ENCODE measurements at regions not wholly inside any gene's neighbourhood (a gene's known extent, or its start where the extent isn't known, plus 50 kb on each side); places are given as distances from the start of the nearest gene placed in this dataset.

DNA sequence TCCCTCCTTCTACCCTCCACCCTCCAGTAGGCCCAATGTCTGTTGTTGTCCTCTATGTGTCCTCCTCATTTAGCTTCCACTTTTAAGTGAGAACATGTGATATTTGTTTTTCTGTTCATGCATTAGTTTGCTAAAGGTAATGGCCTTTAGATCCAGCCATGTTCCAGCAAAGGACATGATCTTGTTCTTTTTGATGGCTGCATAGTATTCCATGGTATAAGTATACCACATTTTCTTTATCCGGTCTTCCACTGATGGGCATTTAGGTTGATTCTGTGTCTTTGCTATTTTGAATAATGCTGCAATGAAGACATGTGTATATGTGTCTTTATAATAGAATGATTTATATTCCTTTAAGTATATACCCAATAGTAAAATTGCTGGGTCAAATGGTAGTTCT lies 232.5 kb upstream of the PRR16 start:
- TF ChIP-seq POLR2A (IDR thresholded peaks at IDR 0.05; ENCODE audit: extremely low read depth, insufficient read length) = no peak
- no peak for TF ChIP-seq MYC (IDR thresholded peaks at IDR 0.05; ENCODE audit: low read depth, low read length)
- TF ChIP-seq, protein P1, sequence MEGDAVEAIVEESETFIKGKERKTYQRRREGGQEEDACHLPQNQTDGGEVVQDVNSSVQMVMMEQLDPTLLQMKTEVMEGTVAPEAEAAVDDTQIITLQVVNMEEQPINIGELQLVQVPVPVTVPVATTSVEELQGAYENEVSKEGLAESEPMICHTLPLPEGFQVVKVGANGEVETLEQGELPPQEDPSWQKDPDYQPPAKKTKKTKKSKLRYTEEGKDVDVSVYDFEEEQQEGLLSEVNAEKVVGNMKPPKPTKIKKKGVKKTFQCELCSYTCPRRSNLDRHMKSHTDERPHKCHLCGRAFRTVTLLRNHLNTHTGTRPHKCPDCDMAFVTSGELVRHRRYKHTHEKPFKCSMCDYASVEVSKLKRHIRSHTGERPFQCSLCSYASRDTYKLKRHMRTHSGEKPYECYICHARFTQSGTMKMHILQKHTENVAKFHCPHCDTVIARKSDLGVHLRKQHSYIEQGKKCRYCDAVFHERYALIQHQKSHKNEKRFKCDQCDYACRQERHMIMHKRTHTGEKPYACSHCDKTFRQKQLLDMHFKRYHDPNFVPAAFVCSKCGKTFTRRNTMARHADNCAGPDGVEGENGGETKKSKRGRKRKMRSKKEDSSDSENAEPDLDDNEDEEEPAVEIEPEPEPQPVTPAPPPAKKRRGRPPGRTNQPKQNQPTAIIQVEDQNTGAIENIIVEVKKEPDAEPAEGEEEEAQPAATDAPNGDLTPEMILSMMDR (IDR thresholded peaks at IDR 0.05; ENCODE audit: low read depth, low read length) = no peak
- TF ChIP-seq, protein P2, sequence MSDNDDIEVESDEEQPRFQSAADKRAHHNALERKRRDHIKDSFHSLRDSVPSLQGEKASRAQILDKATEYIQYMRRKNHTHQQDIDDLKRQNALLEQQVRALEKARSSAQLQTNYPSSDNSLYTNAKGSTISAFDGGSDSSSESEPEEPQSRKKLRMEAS (IDR thresholded peaks at IDR 0.05; ENCODE audit: low read depth, low read length) = no peak
- H3K4me3 ChIP-seq (ENCODE audit: low read depth, low read length) = no peak overlapping the region
- DNase-seq (ENCODE audit: low read depth) = no peak

DNA sequence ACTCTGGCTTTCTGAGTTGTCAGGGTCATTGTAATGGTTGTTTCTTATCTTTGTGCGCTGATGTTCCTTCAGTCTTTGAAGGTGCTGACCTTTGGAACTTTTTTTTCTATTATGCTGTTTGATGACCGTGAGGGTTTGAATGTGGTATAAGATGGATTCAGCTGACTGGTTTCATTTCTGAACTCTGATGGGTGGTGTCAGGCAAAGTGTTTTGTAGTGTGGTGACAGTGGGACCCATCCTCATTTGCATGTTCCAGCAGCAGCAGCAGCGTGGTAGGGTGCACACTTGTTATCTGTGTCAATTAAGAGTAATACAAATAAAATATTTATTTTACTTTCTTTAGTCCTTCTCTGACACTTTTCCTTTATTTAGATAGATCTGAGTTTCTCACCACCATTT lies 227.7 kb upstream of the PRR16 start:
- no peak for DNase-seq (ENCODE audit: low read depth)
- TF ChIP-seq MYC (IDR thresholded peaks at IDR 0.05; ENCODE audit: low read depth, low read length) = no peak
- TF ChIP-seq POLR2A (IDR thresholded peaks at IDR 0.05; ENCODE audit: extremely low read depth, insufficient read length) = no peak
- TF ChIP-seq, protein P2 (IDR thresholded peaks at IDR 0.05; ENCODE audit: low read depth, low read length) = no peak
- TF ChIP-seq, protein P1 (IDR thresholded peaks at IDR 0.05; ENCODE audit: low read depth, low read length) = no peak
- H3K4me3 ChIP-seq (ENCODE audit: low read depth, low read length) = no peak overlapping the region

DNA sequence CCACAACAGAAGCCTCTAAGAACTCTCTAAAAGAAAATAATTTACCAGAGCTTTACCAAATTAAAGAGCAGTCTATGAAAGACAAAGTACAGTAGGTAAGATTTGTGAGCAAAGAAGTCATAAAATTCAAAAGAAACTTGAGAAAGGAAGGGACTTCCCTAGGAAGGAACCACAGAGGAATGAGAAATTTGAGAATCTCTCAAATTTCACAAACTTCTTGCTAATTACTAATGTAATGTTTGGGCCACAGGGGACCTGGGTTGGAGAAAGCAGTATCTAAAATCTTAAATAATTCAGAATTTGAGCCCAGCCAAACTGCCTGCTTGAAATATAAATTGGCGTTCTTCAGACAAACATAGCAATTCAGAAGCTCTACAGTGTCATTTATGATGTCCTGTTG lies 225.0 kb upstream of the PRR16 start:
- DNase-seq (ENCODE audit: low read depth) = no peak

DNA sequence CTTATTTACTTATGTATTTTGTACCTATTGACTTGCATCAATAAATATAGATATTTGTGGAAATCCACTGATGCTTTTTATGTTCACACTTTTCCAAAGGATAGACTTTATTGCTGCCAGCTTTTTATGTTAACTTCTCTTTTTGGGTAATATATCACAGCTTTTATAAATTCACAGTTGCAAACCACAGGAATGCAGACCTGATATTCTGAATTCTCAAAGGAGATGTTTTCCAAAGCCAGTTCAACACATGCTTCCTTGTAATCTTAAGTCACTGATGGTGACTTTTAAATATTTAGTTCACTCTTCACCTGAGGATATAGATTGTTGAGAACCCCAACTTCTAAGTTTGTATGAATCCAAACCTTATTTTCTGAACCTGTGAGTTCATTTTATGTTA lies 223.4 kb upstream of the PRR16 start:
- H3K4me3 ChIP-seq (ENCODE audit: low read depth, low read length) = no peak overlapping the region
- DNase-seq (ENCODE audit: low read depth) = no peak
- TF ChIP-seq, protein P2 (IDR thresholded peaks at IDR 0.05; ENCODE audit: low read depth, low read length) = no peak
- TF ChIP-seq POLR2A (IDR thresholded peaks at IDR 0.05; ENCODE audit: extremely low read depth, insufficient read length) = no peak
- TF ChIP-seq, protein P1 (IDR thresholded peaks at IDR 0.05; ENCODE audit: low read depth, low read length) = no peak
- TF ChIP-seq MYC (IDR thresholded peaks at IDR 0.05; ENCODE audit: low read depth, low read length) = no peak

More for the DNA sequence above, 225.0 kb upstream of the PRR16 start:
- TF ChIP-seq, protein P1 (IDR thresholded peaks at IDR 0.05; ENCODE audit: low read depth, low read length) = no peak
- no peak overlapping the region for H3K4me3 ChIP-seq (ENCODE audit: low read depth, low read length)

DNA sequence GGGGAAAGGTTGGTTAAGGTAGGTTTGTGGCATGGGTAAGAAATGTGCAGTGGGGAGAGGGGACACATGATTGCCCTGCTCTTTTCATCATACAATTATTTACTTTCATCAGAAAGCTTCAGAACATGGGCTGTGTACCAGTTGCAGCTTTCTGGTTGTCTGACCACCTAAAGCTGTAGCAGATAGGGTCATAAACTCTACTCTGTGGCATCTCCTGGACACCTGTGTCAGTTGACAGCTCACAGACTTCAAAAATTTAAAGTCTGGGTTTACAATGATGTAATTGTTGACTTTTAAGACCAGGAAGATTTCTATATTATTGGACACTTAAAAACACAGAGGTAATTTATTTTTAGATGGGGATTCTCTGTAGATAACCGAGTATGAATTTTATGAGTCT lies 222.7 kb upstream of the PRR16 start:
- TF ChIP-seq, protein P2 (IDR thresholded peaks at IDR 0.05; ENCODE audit: low read depth, low read length) = no peak
- no peak for TF ChIP-seq POLR2A (IDR thresholded peaks at IDR 0.05; ENCODE audit: extremely low read depth, insufficient read length)
- no peak for TF ChIP-seq MYC (IDR thresholded peaks at IDR 0.05; ENCODE audit: low read depth, low read length)
- TF ChIP-seq, protein P1 (IDR thresholded peaks at IDR 0.05; ENCODE audit: low read depth, low read length) = no peak

DNA sequence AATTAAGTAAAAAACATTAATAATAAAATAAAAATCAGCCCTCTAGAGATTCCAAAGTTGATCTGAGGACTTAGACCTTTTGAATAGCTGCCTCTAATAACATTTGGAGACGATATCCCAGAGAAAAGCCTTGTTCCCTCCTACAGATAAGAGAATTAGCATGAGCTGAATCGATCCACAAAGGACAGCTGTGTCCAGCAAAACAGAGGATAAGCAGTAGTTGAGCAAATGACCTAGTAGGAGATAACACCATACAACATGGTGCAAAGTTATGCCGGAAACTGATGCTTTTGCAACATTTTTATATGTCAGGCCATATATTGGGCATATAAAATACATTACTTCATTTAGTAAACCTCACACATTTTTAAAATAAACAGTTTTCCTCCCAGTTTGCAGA lies 212.2 kb upstream of the PRR16 start:
- TF ChIP-seq MYC (IDR thresholded peaks at IDR 0.05; ENCODE audit: low read depth, low read length) (no peak), POLR2A (IDR thresholded peaks at IDR 0.05; ENCODE audit: extremely low read depth, insufficient read length) (no peak)
- TF ChIP-seq, protein P1 (IDR thresholded peaks at IDR 0.05; ENCODE audit: low read depth, low read length) = no peak
- TF ChIP-seq, protein P2 (IDR thresholded peaks at IDR 0.05; ENCODE audit: low read depth, low read length) = no peak
- DNase-seq (ENCODE audit: low read depth) = no peak
- no peak overlapping the region for H3K4me3 ChIP-seq (ENCODE audit: low read depth, low read length)

More for the DNA sequence above, 222.7 kb upstream of the PRR16 start:
- no peak overlapping the region for H3K4me3 ChIP-seq (ENCODE audit: low read depth, low read length)
- DNase-seq (ENCODE audit: low read depth) = no peak

Measured in NB4 (cell line).